ENCODE measurements at regions not wholly inside any gene's neighbourhood (a gene's known extent, or its start where the extent isn't known, plus 50 kb on each side); places are given as distances from the start of the nearest gene placed in this dataset.

- 94 to 96% methylated on average over 5 of the region's 5 CpGs for WGBS, 2 donors
- no peaks in the 10 kb centered on the region for H3K27me3 ChIP-seq
- no peaks in the 10 kb centered on the region for H3K36me3 ChIP-seq
- DNase-seq: no peak
- no peaks in the 10 kb centered on the region for H3K9me3 ChIP-seq
- no peaks in the 10 kb centered on the region for H3K4me1 ChIP-seq
- no peak for ATAC-seq (ENCODE audit: low FRiP score in 2 of 2)
- H3K4me3 ChIP-seq: no peak overlapping the region
- TF ChIP-seq CTCF (IDR thresholded peaks at IDR 0.05) (no peak), POLR2AphosphoS5 (IDR thresholded peaks at IDR 0.05) (no peak), POLR2A (IDR thresholded peaks at IDR 0.05) (no peak), EP300 (IDR thresholded peaks at IDR 0.05) (no peak)
- H3K27ac ChIP-seq: no peak overlapping the region
These were observed 56.6 kb upstream of the SCOC start for GRCh38 chr4:140316799-140317198.

GRCh38 chr4:140315970-140316369 lies 57.5 kb upstream of the SCOC start:
- ATAC-seq (ENCODE audit: low FRiP score in 2 of 2) (no peak), DNase-seq (no peak)
- H3K9me3 ChIP-seq: no peaks in the 10 kb centered on the region
- no peak overlapping the region for H3K27ac ChIP-seq
- H3K4me3 ChIP-seq: no peak overlapping the region
- no peaks in the 10 kb centered on the region for H3K27me3 ChIP-seq
- H3K36me3 ChIP-seq: no peaks in the 10 kb centered on the region
- H3K4me1 ChIP-seq: no peaks in the 10 kb centered on the region
- 83 to 84% methylated on average over 2 of the region's 2 CpGs for WGBS, 2 donors
- TF ChIP-seq POLR2AphosphoS5 (IDR thresholded peaks at IDR 0.05): no peak

GRCh38 chr4:140315438-140315837 lies 58.0 kb upstream of the SCOC start:
- ATAC-seq (ENCODE audit: low FRiP score in 2 of 2): no peak
- 96 to 98% methylated on average over 2 of the region's 2 CpGs for WGBS, 2 donors
- Histone ChIP-seq H3K4me1 (no peaks in the 10 kb centered on the region), H3K9me3 (no peaks in the 10 kb centered on the region), H3K27me3 (no peaks in the 10 kb centered on the region), H3K27ac (no peak overlapping the region), H3K4me3 (no peak overlapping the region), H3K36me3 (no peaks in the 10 kb centered on the region)
- DNase-seq: no peak
- TF ChIP-seq CTCF (IDR thresholded peaks at IDR 0.05): no peak
- no peak for TF ChIP-seq POLR2AphosphoS5 (IDR thresholded peaks at IDR 0.05)
- TF ChIP-seq EP300 (IDR thresholded peaks at IDR 0.05): no peak
- no peak for TF ChIP-seq POLR2A (IDR thresholded peaks at IDR 0.05)

GRCh38 chr4:140315019-140315418 lies 58.4 kb upstream of the SCOC start:
- ATAC-seq (ENCODE audit: low FRiP score in 2 of 2) (peak in 1 of 2 donors; percentile 22), DNase-seq (no peak)
- no peak overlapping the region for H3K27ac ChIP-seq
- no peaks in the 10 kb centered on the region for H3K36me3 ChIP-seq
- H3K27me3 ChIP-seq: no peaks in the 10 kb centered on the region
- WGBS, 2 donors: 90 to 94% methylated on average over 1 of the region's 1 CpG
- TF ChIP-seq CTCF (IDR thresholded peaks at IDR 0.05) (no peak), POLR2A (IDR thresholded peaks at IDR 0.05) (no peak), POLR2AphosphoS5 (IDR thresholded peaks at IDR 0.05) (no peak), EP300 (IDR thresholded peaks at IDR 0.05) (no peak)
- H3K4me1 ChIP-seq: no peaks in the 10 kb centered on the region
- H3K4me3 ChIP-seq: no peak overlapping the region
- no peaks in the 10 kb centered on the region for H3K9me3 ChIP-seq

- DNase-seq (no peak), ATAC-seq (ENCODE audit: low FRiP score in 2 of 2) (no peak)
- Histone ChIP-seq H3K4me3 (no peak overlapping the region), H3K36me3 (no peaks in the 10 kb centered on the region), H3K9me3 (no peaks in the 10 kb centered on the region), H3K27me3 (no peaks in the 10 kb centered on the region), H3K4me1 (no peaks in the 10 kb centered on the region), H3K27ac (no peak overlapping the region)
- no peak for TF ChIP-seq POLR2AphosphoS5 (IDR thresholded peaks at IDR 0.05)
- no peak for TF ChIP-seq EP300 (IDR thresholded peaks at IDR 0.05)
- no peak for TF ChIP-seq CTCF (IDR thresholded peaks at IDR 0.05)
- TF ChIP-seq POLR2A (IDR thresholded peaks at IDR 0.05): no peak
- 50 to 69% methylated on average over 2 of the region's 2 CpGs for WGBS, 2 donors
These were observed 61.3 kb upstream of the SCOC start for GRCh38 chr4:140312100-140312499.
